ENCODE measurements at regions not wholly inside any gene's neighbourhood (a gene's known extent, or its start where the extent isn't known, plus 50 kb on each side); places are given as distances from the start of the nearest gene placed in this dataset.

- Histone ChIP-seq H3K27me3 (ENCODE audit: insufficient read depth, poor library complexity, severe bottlenecking) (no peaks in the 10 kb centered on the region), H3K27ac (replicated peaks) (no peak overlapping the region), H3K4me3 (replicated peaks; ENCODE audit: insufficient read depth, low read length) (no peak overlapping the region)
- TF ChIP-seq SPI1 (IDR thresholded peaks at IDR 0.05; ENCODE audit: borderline replicate concordance, low read depth) (no peak), CTCF (IDR thresholded peaks at IDR 0.05; ENCODE audit: insufficient read depth, low read length) (no peak), POLR2AphosphoS5 (IDR thresholded peaks at IDR 0.05; ENCODE audit: low read depth) (no peak), GABPA (IDR thresholded peaks at IDR 0.05; ENCODE audit: low read depth) (no peak)
- TF ChIP-seq, protein P1, sequence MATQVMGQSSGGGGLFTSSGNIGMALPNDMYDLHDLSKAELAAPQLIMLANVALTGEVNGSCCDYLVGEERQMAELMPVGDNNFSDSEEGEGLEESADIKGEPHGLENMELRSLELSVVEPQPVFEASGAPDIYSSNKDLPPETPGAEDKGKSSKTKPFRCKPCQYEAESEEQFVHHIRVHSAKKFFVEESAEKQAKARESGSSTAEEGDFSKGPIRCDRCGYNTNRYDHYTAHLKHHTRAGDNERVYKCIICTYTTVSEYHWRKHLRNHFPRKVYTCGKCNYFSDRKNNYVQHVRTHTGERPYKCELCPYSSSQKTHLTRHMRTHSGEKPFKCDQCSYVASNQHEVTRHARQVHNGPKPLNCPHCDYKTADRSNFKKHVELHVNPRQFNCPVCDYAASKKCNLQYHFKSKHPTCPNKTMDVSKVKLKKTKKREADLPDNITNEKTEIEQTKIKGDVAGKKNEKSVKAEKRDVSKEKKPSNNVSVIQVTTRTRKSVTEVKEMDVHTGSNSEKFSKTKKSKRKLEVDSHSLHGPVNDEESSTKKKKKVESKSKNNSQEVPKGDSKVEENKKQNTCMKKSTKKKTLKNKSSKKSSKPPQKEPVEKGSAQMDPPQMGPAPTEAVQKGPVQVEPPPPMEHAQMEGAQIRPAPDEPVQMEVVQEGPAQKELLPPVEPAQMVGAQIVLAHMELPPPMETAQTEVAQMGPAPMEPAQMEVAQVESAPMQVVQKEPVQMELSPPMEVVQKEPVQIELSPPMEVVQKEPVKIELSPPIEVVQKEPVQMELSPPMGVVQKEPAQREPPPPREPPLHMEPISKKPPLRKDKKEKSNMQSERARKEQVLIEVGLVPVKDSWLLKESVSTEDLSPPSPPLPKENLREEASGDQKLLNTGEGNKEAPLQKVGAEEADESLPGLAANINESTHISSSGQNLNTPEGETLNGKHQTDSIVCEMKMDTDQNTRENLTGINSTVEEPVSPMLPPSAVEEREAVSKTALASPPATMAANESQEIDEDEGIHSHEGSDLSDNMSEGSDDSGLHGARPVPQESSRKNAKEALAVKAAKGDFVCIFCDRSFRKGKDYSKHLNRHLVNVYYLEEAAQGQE (IDR thresholded peaks at IDR 0.05; ENCODE audit: insufficient replicate concordance, low read depth) = no peak
- no peak for DNase-seq (ENCODE audit: low read depth in 1 of 2, low spot score in 1 of 2)
Observed at GRCh38 chr20:18987781-18988360, 174.3 kb downstream of the SCP2D1 start.

DNA sequence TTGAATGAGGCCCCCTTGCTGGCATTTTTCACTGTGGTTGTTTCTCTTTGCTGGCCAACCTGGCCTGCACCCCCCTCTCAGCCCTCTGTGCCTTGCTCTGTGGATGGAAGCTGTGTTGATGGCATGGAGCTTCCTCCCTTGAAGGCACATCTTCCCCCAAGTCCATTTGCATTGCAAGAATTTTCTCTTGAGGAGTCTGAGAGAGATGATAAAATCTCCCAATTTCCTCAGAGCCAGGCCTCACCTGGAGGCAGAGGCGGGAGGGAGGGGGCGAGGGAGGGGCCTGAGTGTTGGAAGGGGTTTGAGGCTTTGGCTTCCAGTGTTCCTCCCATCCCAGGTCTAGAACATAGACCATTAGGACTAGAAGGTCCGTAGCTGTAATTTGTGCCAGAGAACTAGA, 175.1 kb downstream of the SCP2D1 start:
- DNase-seq (ENCODE audit: low read depth in 1 of 2, low spot score in 1 of 2) = no peak
- Histone ChIP-seq H3K27ac (replicated peaks) (no peak overlapping the region), H3K27me3 (ENCODE audit: insufficient read depth, poor library complexity, severe bottlenecking) (no peaks in the 10 kb centered on the region), H3K4me3 (replicated peaks; ENCODE audit: insufficient read depth, low read length) (no peak overlapping the region)
- no peak for TF ChIP-seq SPI1 (IDR thresholded peaks at IDR 0.05; ENCODE audit: borderline replicate concordance, low read depth)
- no peak for TF ChIP-seq GABPA (IDR thresholded peaks at IDR 0.05; ENCODE audit: low read depth)
- no peak for TF ChIP-seq CTCF (IDR thresholded peaks at IDR 0.05; ENCODE audit: insufficient read depth, low read length)
- TF ChIP-seq, protein P1 (IDR thresholded peaks at IDR 0.05; ENCODE audit: insufficient replicate concordance, low read depth) = no peak
- no peak for TF ChIP-seq POLR2AphosphoS5 (IDR thresholded peaks at IDR 0.05; ENCODE audit: low read depth)

DNA sequence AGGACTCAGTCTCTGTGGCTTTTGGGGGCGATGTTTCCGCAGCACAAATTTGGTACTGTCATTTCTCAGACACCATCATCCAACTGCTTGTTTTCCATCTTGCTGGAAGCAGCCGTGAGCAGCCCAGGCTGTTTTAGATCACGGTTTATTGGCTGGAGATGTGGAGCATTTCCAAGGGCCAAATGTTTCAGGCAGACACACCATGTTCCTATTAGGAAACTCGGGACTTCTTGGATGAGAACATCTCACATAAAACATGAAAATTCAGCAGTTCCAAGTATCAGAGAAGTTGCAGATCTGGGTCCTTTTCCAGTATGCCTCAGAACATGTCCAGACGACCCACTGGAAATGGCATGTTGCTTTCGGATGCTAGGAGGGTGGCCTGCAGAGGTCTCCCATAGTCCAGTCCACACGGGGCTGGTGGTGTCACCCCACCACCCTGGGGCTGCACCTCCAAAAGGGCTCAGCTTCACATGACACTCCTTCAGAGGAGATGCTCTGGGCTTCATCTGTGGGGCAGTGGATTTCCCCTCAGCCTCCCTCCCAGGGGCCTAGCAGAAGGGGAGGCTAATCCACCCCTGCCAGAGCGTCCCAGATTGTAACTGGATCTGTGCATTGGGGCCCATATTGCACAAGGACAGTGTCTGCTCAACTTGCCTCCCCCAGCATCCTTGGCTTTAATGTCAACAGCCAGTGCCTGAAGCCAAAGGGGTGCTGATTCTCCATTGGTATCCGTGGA, 176.3 kb downstream of the SCP2D1 start:
- Histone ChIP-seq H3K4me3 (replicated peaks; ENCODE audit: insufficient read depth, low read length) (no peak overlapping the region), H3K27me3 (ENCODE audit: insufficient read depth, poor library complexity, severe bottlenecking) (no peaks in the 10 kb centered on the region), H3K27ac (replicated peaks) (no peak overlapping the region)
- TF ChIP-seq CTCF (IDR thresholded peaks at IDR 0.05; ENCODE audit: insufficient read depth, low read length) (no peak), SPI1 (IDR thresholded peaks at IDR 0.05; ENCODE audit: borderline replicate concordance, low read depth) (no peak), GABPA (IDR thresholded peaks at IDR 0.05; ENCODE audit: low read depth) (no peak), POLR2AphosphoS5 (IDR thresholded peaks at IDR 0.05; ENCODE audit: low read depth) (no peak)
- TF ChIP-seq, protein P1 (IDR thresholded peaks at IDR 0.05; ENCODE audit: insufficient replicate concordance, low read depth) = no peak
- no peak for DNase-seq (ENCODE audit: low read depth in 1 of 2, low spot score in 1 of 2)

Data from HL-60 (cell line).